ENCODE measurements at regions not wholly inside any gene's neighbourhood (a gene's known extent, or its start where the extent isn't known, plus 50 kb on each side); places are given as distances from the start of the nearest gene placed in this dataset.

DNA sequence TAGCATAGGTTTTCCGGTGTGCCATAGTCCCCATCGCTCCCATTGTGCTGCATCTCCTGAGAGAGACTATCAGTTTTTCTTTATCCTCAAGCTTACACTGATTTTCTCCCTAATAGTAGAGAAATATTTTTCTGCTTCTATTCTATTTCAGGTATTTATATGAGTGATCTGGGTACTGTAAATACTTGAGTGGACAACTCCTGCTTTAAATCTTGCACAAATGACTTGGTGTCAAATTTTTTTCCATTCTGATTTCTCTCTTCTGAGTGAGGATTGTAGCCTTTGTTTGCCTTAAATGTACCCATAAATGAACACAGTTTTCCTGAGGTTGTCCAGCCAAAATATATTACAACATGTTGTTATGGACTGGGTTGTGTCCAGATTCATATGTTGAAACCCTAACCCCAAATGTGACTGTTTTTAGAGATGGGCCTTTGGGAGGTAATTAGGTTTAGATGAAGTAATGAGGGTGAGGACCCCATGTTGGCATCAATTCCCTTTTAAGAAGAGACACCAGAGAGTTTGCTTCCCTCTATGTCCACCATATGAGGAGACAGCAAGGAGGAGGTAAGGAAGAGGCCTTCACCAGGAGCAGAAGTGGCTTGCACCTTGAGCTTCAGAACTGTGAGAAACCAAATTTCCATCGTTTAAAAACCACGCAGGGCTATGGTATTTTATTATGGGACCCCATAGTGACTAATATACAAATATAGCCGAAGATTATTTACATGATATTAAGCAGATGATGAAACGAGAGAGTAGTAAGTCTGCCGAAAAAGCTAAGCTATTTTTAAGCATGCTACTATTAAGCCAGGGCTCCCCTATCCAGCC lies 336.4 kb upstream of the MPDZ start:
- peaks cover 16 to 24% of the 10 kb centered on the region in 2 donors for H3K9me3 Mint-ChIP-seq
- no peaks in the 10 kb centered on the region for H3K36me3 Mint-ChIP-seq
- no peak overlapping the region for H3K4me3 Mint-ChIP-seq
- WGBS (ENCODE audit: insufficient coverage) = 87% methylated on average over 3 of the region's 7 CpGs
- H3K27ac ChIP-seq (ENCODE audit: low read length) = no peak overlapping the region
- TF ChIP-seq, protein P1, sequence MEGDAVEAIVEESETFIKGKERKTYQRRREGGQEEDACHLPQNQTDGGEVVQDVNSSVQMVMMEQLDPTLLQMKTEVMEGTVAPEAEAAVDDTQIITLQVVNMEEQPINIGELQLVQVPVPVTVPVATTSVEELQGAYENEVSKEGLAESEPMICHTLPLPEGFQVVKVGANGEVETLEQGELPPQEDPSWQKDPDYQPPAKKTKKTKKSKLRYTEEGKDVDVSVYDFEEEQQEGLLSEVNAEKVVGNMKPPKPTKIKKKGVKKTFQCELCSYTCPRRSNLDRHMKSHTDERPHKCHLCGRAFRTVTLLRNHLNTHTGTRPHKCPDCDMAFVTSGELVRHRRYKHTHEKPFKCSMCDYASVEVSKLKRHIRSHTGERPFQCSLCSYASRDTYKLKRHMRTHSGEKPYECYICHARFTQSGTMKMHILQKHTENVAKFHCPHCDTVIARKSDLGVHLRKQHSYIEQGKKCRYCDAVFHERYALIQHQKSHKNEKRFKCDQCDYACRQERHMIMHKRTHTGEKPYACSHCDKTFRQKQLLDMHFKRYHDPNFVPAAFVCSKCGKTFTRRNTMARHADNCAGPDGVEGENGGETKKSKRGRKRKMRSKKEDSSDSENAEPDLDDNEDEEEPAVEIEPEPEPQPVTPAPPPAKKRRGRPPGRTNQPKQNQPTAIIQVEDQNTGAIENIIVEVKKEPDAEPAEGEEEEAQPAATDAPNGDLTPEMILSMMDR (IDR thresholded peaks at IDR 0.05) = no peak
- intact Hi-C loops (cut with micrococcal nuclease) = no loop called here
- no peaks in the 10 kb centered on the region for H3K36me3 ChIP-seq (ENCODE audit: control insufficient read depth, insufficient read depth, low read length)
- H3K27ac Mint-ChIP-seq = no peak overlapping the region
- H3K4me3 ChIP-seq (ENCODE audit: low read length) = no peak overlapping the region
- no peaks in the 10 kb centered on the region for H3K4me1 ChIP-seq (ENCODE audit: control insufficient read depth, insufficient read depth, low read length)
- no peaks in the 10 kb centered on the region for H3K27me3 Mint-ChIP-seq (ENCODE audit: low read depth in 2 of 2)
- no peaks in the 10 kb centered on the region for H3K27me3 ChIP-seq (ENCODE audit: control insufficient read depth, insufficient read depth, low read length)
- H3K4me1 Mint-ChIP-seq = no peaks in the 10 kb centered on the region
- DNase-seq (no peak), ATAC-seq (no peak)
- H3K9me3 ChIP-seq (ENCODE audit: control insufficient read depth, insufficient read depth, low read length) = no peaks in the 10 kb centered on the region

DNA sequence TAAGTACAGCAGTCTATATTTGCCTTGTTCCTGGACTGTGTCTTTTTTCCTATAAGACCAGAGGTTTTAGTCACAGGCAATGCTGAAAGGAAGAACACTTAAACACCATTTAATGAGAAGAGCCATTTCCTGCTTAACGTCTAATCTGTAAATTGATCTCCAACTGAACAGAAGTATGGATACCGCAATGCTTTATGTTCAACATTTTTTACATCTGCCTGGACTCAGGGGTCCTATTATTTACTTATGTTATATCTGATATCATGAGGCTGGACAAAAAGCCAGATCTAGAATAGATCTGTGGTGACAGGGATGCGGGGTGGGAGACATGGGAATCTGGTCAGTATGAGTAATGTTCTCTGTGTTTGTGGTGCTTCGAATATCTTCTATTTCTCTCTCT lies 334.6 kb upstream of the MPDZ start:
- no peak for ATAC-seq
- Mint-ChIP-seq H3K9me3 (peaks cover 14 to 16% of the 10 kb centered on the region in 2 donors), H3K27me3 (ENCODE audit: low read depth in 2 of 2) (no peaks in the 10 kb centered on the region), H3K36me3 (no peaks in the 10 kb centered on the region), H3K4me3 (no peak overlapping the region), H3K4me1 (no peaks in the 10 kb centered on the region), H3K27ac (no peak overlapping the region)
- H3K9me3 ChIP-seq (ENCODE audit: control insufficient read depth, insufficient read depth, low read length) = no peaks in the 10 kb centered on the region
- 56% methylated on average over 1 of the region's 4 CpGs for WGBS (ENCODE audit: insufficient coverage)
- H3K4me1 ChIP-seq (ENCODE audit: control insufficient read depth, insufficient read depth, low read length) = no peaks in the 10 kb centered on the region
- no peak overlapping the region for H3K4me3 ChIP-seq (ENCODE audit: low read length)
- H3K27me3 ChIP-seq (ENCODE audit: control insufficient read depth, insufficient read depth, low read length) = no peaks in the 10 kb centered on the region
- no peak for DNase-seq
- TF ChIP-seq, protein P1 (IDR thresholded peaks at IDR 0.05) = no peak
- H3K27ac ChIP-seq (ENCODE audit: low read length) = no peak overlapping the region
- intact Hi-C loops (cut with micrococcal nuclease) = no loop called here
- H3K36me3 ChIP-seq (ENCODE audit: control insufficient read depth, insufficient read depth, low read length) = no peaks in the 10 kb centered on the region

DNA sequence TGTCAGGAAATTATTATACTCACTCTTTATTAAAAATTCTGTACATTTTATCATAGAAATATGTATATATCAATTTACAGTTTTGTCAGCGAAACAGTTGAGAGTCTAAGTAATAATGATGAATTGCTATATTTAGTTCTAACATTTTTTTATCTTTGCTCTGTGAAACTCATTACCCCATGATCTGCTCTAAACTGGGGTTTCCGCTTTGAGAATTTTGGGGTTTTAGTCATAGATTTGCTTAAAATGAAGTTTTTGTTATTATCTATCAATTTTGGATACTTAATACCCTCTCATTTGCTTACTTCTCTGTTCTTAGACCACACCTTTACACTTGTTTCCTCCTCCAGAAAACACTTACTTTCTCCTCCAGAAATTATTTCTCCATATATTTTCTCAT lies 333.8 kb upstream of the MPDZ start:
- no peak for ATAC-seq

More for the DNA sequence above, 333.8 kb upstream of the MPDZ start:
- Mint-ChIP-seq H3K36me3 (no peaks in the 10 kb centered on the region), H3K4me3 (no peak overlapping the region), H3K27me3 (ENCODE audit: low read depth in 2 of 2) (no peaks in the 10 kb centered on the region), H3K27ac (no peak overlapping the region), H3K4me1 (no peaks in the 10 kb centered on the region), H3K9me3 (peaks cover 13 to 16% of the 10 kb centered on the region in 2 donors)
- intact Hi-C loops (cut with micrococcal nuclease) = no loop called here
- DNase-seq = no peak
- Histone ChIP-seq H3K4me1 (ENCODE audit: control insufficient read depth, insufficient read depth, low read length) (no peaks in the 10 kb centered on the region), H3K27me3 (ENCODE audit: control insufficient read depth, insufficient read depth, low read length) (no peaks in the 10 kb centered on the region), H3K4me3 (ENCODE audit: low read length) (no peak overlapping the region), H3K9me3 (ENCODE audit: control insufficient read depth, insufficient read depth, low read length) (no peaks in the 10 kb centered on the region), H3K36me3 (ENCODE audit: control insufficient read depth, insufficient read depth, low read length) (no peaks in the 10 kb centered on the region), H3K27ac (ENCODE audit: low read length) (no peak overlapping the region)
- TF ChIP-seq, protein P1 (IDR thresholded peaks at IDR 0.05) = no peak
- WGBS (ENCODE audit: insufficient coverage) = no CpG with 5 or more reads among the region's 2 CpGs

All from natural killer cell (primary cell).